ENCODE measurements at regions not wholly inside any gene's neighbourhood (a gene's known extent, or its start where the extent isn't known, plus 50 kb on each side); places are given as distances from the start of the nearest gene placed in this dataset.

GRCh38 chr5:123964884-123965283 is 452.9 kb downstream of the CSNK1G3 start:
- TF ChIP-seq ELF1 (IDR thresholded peaks at IDR 0.05): no peak
- TF ChIP-seq MAX (IDR thresholded peaks at IDR 0.05; ENCODE audit: low read depth): no peak
- no peak for TF ChIP-seq SMC3 (IDR thresholded peaks at IDR 0.05; ENCODE audit: low read depth, low read length)
- TF ChIP-seq CHD2 (IDR thresholded peaks at IDR 0.05; ENCODE audit: low read length, partially characterized antibody): no peak
- no peak for TF ChIP-seq CTCF (IDR thresholded peaks at IDR 0.05)
- no peak for TF ChIP-seq ZBTB33 (IDR thresholded peaks at IDR 0.05; ENCODE audit: borderline replicate concordance, low read depth)
- TF ChIP-seq USF2 (IDR thresholded peaks at IDR 0.05; ENCODE audit: borderline replicate concordance, low read depth, low read length): no peak
- no peak for TF ChIP-seq TAF1 (IDR thresholded peaks at IDR 0.05; ENCODE audit: borderline replicate concordance, low read depth, low read length)
- TF ChIP-seq REST (IDR thresholded peaks at IDR 0.05; ENCODE audit: low read depth, low read length): no peak
- TF ChIP-seq RCOR1 (IDR thresholded peaks at IDR 0.05; ENCODE audit: low read length): no peak
- TF ChIP-seq FOXM1 (IDR thresholded peaks at IDR 0.05; ENCODE audit: low read depth): no peak
- 0 out of 2 replicates have a peak, but pooled peaks have one; percentile 5 for TF ChIP-seq TCF12 (IDR thresholded peaks at IDR 0.05)
- TF ChIP-seq YY1 (IDR thresholded peaks at IDR 0.05; ENCODE audit: low read depth): no peak

Data from SK-N-SH (cell line).